Uterus (tissue), 2 donors: ENCODE measurements at regions not wholly inside any gene's neighbourhood (a gene's known extent, or its start where the extent isn't known, plus 50 kb on each side); places are given as distances from the start of the nearest gene placed in this dataset.

Source experiments
- CTCF ChIP-seq, 4 experiments: fragments of 200-600 bp in 2 of 4; fragments of 450-650 bp in 2 of 4; sonication (generic) in 2 of 4; IDR thresholded peaks; one replicate each; pipeline ENCODE4 v1.5.1; 2016 to 2019; ENCODE audit warnings: antibody characterized with exemption in 4 of 4, mild to moderate bottlenecking in 2 of 4, moderate library complexity in 1 of 4
- POLR2A ChIP-seq, 2 donors: fragments of 450-650 bp; IDR thresholded peaks; one replicate each; pipeline ENCODE4 v1.6.1; 2016; ENCODE audit warnings: antibody characterized with exemption in 2 of 2, mild to moderate bottlenecking in 1 of 2, moderate library complexity in 1 of 2

DNA sequence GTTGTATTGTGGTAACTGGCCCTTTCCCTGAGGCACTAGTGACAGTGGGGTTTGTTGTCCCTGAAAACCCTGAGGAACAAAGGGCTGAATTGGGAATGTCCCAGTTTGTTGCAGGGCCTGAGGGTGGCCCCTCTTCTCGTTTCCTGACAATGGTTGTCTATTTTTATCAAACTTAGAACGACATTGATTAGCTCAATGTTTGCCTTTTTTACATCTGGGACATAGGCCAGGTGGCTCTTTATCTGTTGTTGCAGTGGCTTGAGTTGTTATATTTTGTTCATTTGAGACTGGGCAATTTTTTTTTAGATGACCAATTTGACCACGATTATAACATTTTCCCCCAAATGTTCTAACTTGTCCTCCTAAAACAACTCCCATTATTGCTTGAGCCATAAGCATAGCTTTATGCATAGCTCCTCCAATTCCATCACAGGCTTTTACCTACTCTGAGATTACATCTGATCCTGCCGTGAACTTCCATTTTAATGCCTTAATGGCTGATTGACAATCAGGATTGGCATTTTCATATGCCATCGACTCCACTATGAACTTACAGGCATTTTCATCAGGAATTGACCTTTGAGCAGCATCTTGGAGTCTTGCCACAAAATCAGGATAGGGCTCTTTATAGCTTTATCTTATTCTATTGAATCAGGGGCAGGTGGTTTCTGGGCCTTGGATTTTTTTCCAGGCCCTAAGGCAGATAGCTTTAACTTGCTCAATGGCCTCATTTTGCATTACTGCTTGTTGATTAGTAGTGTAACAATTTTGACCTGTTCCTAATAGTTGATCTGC lies 604.3 kb downstream of the ALG10 start:
- no peak for TF ChIP-seq CTCF (IDR thresholded peaks at IDR 0.05)
- TF ChIP-seq POLR2A (IDR thresholded peaks at IDR 0.05), result no peak
